ENCODE measurements at regions not wholly inside any gene's neighbourhood (a gene's known extent, or its start where the extent isn't known, plus 50 kb on each side); places are given as distances from the start of the nearest gene placed in this dataset.

- H3K23me2 ChIP-seq (ENCODE audit: insufficient read length, low read depth, low read length, poor library complexity, severe bottlenecking), result peaks cover 3% of the 10 kb centered on the region
- H3K9ac ChIP-seq (ENCODE audit: extremely low read depth, insufficient read length, low read length), result no peak overlapping the region
- H2BK12ac ChIP-seq (ENCODE audit: insufficient read length, low read depth, low read length), result no peak overlapping the region
- no peak overlapping the region for H3K27ac ChIP-seq (ENCODE audit: insufficient read length, low read depth, low read length)
- H3K14ac ChIP-seq (ENCODE audit: insufficient read depth, low read length), result no peak overlapping the region
- H2BK20ac ChIP-seq (ENCODE audit: low read depth, low read length, poor library complexity, severe bottlenecking), result no peak overlapping the region
- H2AK5ac ChIP-seq (ENCODE audit: insufficient read length, low read length), result no peak overlapping the region
- DNase-seq, result no peak
- Mint-ChIP-seq H3K4me3 (no peak overlapping the region), H3K4me1 (peaks cover 28 to 30% of the 10 kb centered on the region in 2 experiments), H3K27ac (no peak overlapping the region), H3K36me3 (ENCODE audit: insufficient read depth in 1 of 3, low read depth in 3 of 3) (peaks cover 0 to 20% (median 1%) of the 10 kb centered on the region in 3 experiments; a peak in 3 of 7 replicates), H3K27me3 (ENCODE audit: low read depth) (no peaks in the 10 kb centered on the region), H3K9me3 (peaks cover 0 to 2% of the 10 kb centered on the region in 2 experiments; a peak in 1 of 5 replicates)
- H2BK120ac ChIP-seq (ENCODE audit: low read depth, low read length, poor library complexity, severe bottlenecking), result no peak overlapping the region
- H4K5ac ChIP-seq (ENCODE audit: insufficient read length, low read depth, low read length), result no peak overlapping the region
- H3K79me2 ChIP-seq (ENCODE audit: insufficient read depth, low read length), result no peaks in the 10 kb centered on the region
- H3K9me3 ChIP-seq (ENCODE audit: control insufficient read depth, low read depth, low read length), result no peaks in the 10 kb centered on the region
- H4K20me1 ChIP-seq (ENCODE audit: control insufficient read depth, insufficient read depth, insufficient read length), result no peaks in the 10 kb centered on the region
- H3K56ac ChIP-seq (ENCODE audit: insufficient read length, low read depth, low read length), result no peak overlapping the region
- H3K4me2 ChIP-seq (ENCODE audit: insufficient read depth, insufficient read length, low read length), result no peak overlapping the region
- no peak overlapping the region for H3K4ac ChIP-seq (ENCODE audit: low read depth, low read length)
- no peak overlapping the region for H3K18ac ChIP-seq (ENCODE audit: insufficient read length, low read depth, low read length)
- no peak overlapping the region for H4K8ac ChIP-seq (replicated peaks; ENCODE audit: insufficient read length, low read depth, low read length)
- H2BK15ac ChIP-seq (ENCODE audit: low read depth, low read length), result no peak overlapping the region
- no peak overlapping the region for H2AFZ ChIP-seq (ENCODE audit: low read length)
- TF ChIP-seq, protein P1, sequence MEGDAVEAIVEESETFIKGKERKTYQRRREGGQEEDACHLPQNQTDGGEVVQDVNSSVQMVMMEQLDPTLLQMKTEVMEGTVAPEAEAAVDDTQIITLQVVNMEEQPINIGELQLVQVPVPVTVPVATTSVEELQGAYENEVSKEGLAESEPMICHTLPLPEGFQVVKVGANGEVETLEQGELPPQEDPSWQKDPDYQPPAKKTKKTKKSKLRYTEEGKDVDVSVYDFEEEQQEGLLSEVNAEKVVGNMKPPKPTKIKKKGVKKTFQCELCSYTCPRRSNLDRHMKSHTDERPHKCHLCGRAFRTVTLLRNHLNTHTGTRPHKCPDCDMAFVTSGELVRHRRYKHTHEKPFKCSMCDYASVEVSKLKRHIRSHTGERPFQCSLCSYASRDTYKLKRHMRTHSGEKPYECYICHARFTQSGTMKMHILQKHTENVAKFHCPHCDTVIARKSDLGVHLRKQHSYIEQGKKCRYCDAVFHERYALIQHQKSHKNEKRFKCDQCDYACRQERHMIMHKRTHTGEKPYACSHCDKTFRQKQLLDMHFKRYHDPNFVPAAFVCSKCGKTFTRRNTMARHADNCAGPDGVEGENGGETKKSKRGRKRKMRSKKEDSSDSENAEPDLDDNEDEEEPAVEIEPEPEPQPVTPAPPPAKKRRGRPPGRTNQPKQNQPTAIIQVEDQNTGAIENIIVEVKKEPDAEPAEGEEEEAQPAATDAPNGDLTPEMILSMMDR (conservative IDR thresholded peaks at IDR 0.05), result no peak
- no peak overlapping the region for H3K23ac ChIP-seq (ENCODE audit: insufficient read length, low read depth, low read length)
- no CpG with 5 or more reads among the region's 2 CpGs for WGBS (ENCODE audit: extremely low coverage, insufficient read length, low lambda C conversion rate)
- H4K91ac ChIP-seq (ENCODE audit: insufficient read length, low read depth, low read length), result no peak overlapping the region
- no peak overlapping the region for H2BK5ac ChIP-seq (ENCODE audit: insufficient read length, low read length)
- no peak overlapping the region for H3T11ph ChIP-seq (ENCODE audit: low read length)
- H3K79me1 ChIP-seq (ENCODE audit: insufficient read depth, low read depth, low read length, poor library complexity, severe bottlenecking), result no peaks in the 10 kb centered on the region
- no peaks in the 10 kb centered on the region for H3K27me3 ChIP-seq (ENCODE audit: insufficient read depth, low read length)
- H3K4me1 ChIP-seq (ENCODE audit: insufficient read depth, low read length), result peaks cover 7% of the 10 kb centered on the region; the same call in 1 of the 2 replicates
Observed at GRCh38 chr4:132498215-132498614, 650.9 kb upstream of the PCDH10 start.
